ENCODE measurements at regions not wholly inside any gene's neighbourhood (a gene's known extent, or its start where the extent isn't known, plus 50 kb on each side); places are given as distances from the start of the nearest gene placed in this dataset.
"Not testable (repeated sequence)": the region's sequence is repeated elsewhere in the genome, so short reads cannot be mapped to it uniquely, and the experiment has no call there.

- TF ChIP-seq CTCF (IDR thresholded peaks at IDR 0.05); POLR2A (IDR thresholded peaks at IDR 0.05; ENCODE audit: low read depth); EP300 (IDR thresholded peaks at IDR 0.05); POLR2AphosphoS5 (IDR thresholded peaks at IDR 0.05): not testable (repeated sequence)
Measured at GRCh38 chr4:134698831-134699230, 497.2 kb upstream of the PABPC4L start.
